ENCODE measurements at regions not wholly inside any gene's neighbourhood (a gene's known extent, or its start where the extent isn't known, plus 50 kb on each side); places are given as distances from the start of the nearest gene placed in this dataset.
"Not testable (repeated sequence)": the region's sequence is repeated elsewhere in the genome, so short reads cannot be mapped to it uniquely, and the experiment has no call there.

DNA sequence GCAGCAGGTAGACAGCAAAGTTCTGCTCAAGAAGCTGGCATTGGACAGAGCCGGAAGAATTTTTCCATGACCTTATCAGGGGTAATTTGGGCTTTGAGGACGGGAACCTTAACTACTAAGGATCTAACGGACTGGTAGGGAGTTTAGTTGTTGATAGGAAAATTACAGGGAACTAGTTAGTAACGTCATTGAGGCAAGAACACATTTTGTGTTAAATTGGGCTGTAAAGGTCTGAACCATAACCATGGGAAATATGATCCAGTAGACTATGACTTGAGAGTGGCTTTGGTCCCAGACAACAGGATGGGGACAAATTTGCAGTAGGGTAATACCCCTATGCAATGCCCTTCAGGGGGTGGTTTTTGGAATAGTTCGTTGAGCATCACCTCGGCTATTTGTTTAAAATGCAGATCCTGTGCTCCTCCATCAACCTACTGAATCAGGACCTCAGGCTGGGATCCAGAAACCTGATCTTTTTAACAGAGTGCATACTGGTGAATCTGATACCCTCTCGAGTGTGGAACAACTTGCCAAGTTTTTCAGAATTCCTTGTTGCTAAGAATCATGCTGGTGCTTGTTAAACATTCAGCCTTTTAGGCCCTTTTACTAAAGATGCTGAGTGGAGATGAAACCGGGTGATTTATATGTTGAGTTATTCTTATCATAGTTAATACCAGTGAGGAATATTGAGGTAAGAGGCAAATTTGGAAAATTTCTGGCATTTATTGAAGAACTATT, 255.1 kb downstream of the MAP2K6 start:
- DNase-seq (ENCODE audit: low read depth in 3 of 3, low spot score in 2 of 3) = no peak

- no peak for DNase-seq (ENCODE audit: low read depth in 3 of 3, low spot score in 2 of 3)
These were observed 258.4 kb downstream of the MAP2K6 start for GRCh38 chr17:69672924-69673323.

DNA sequence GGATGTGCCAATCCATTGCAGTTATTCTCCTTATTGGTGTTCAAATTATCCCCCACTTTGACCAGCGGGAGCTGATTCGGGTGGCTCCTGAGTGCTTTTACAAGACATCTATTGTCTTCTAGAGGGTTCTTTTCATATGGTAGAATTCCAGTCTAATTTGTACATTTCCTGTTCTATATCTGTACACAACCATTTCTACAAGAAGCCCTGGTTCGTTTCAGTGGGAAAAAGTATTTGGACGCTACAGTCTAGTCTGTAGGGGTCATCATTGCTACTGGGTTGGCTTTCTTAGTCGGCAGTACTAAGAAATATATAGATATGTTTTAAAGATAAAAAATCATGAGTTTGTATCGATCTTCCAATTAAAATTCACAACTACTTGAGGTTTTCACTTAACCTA, 262.6 kb downstream of the MAP2K6 start:
- DNase-seq (ENCODE audit: low read depth in 3 of 3, low spot score in 2 of 3) = no peak

DNA sequence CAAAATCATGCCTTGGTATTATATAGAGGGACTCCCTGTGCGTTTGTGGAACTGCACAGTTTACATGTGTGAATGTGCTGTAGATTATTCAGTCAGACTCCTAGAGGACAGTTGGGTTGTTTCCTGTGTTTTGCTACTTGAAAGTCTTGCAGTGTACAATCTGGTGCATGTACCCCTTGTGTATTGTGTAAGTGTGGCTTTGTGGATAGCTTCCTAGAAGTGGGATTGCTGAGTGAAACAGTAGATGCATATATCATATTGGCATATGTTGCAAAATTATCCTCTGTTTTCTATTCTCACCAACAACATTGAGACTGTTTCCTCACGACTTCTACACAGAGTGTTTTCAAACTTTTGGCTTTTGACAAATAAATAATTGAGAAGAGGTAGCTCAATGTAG, 263.7 kb downstream of the MAP2K6 start:
- no peak for DNase-seq (ENCODE audit: low read depth in 3 of 3, low spot score in 2 of 3)

DNA sequence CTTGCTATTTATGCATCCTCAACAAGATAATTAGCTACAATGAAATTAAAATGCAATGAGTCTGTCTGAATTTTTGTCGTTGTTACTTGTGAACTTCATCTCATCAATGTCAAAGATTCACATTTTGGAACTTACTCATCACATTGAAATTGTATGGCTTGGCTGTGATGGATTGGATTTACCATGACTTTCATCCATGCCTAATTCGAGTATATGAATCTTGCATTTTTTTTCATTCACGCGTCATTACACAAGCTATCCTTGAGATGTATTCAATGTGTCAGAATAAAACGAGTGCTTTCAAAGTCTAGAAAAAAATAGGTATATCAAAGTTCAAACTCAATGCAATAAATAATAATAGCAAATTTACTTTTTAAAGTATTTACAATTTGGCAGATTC, 265.3 kb downstream of the MAP2K6 start:
- DNase-seq (ENCODE audit: low read depth in 3 of 3, low spot score in 2 of 3) = no peak

DNA sequence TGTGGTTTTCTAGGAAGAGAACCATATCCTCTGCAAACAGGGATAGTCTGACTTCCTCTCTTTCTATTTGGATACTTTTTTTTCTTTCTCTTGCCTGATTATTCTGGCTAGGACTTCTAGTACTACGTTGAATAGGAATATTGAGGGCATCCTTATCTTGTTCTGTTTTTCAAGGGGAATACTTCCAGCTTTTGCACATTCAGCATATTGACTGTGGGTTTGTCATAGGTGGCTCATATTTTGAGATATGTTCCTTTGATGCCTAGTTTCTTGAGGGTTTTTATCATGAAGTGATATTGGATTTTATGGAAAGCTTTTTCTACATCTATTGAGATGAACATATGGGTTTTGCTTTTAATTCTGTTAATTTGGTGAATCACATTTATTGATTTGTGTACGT, 269.8 kb downstream of the MAP2K6 start:
- DNase-seq (ENCODE audit: low read depth in 3 of 3, low spot score in 2 of 3) = no peak

DNA sequence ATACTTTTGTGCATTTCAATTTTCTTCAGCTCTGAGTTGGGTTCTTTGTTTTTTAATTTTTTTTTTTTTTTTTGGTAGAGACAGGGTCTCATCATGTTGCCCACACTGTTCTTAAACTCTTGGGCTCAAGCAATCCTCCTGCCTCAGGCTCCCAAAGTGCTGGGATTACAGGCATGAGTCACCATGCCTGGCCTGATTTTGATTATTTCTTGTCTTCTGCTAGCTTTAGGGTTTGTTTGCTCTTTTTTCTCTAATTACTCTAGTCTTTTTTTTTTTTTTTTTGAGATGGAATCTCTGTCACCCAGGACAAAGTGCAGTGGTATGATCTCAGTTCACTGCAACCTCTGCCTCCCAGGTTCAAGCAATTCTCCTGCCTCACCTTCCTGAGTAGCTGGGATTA, 270.7 kb downstream of the MAP2K6 start:
- not testable (repeated sequence) for DNase-seq (ENCODE audit: low read depth in 3 of 3, low spot score in 2 of 3)

DNA sequence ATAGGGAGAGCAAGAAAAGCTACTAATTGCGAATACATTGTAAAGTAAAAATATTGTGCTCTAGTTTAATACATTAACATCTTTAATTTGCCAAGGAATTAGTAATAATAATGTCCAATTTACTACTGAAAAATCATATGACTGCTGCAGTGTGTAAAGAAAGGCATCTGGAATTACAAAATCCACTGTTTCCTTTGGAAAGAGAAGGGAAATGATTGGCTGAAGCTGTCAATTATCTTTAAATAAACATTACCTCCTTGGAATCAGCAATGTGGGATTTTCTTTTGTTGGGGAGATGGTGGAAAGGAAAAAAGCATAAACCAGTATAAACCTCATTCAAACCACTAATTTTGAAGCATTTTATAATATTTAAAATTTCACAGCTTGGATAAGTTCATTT, 276.0 kb downstream of the MAP2K6 start:
- no peak for DNase-seq (ENCODE audit: low read depth in 3 of 3, low spot score in 2 of 3)

- no peak for DNase-seq (ENCODE audit: low read depth in 3 of 3, low spot score in 2 of 3)
These were observed 277.7 kb downstream of the MAP2K6 start for GRCh38 chr17:69692171-69692570.

DNA sequence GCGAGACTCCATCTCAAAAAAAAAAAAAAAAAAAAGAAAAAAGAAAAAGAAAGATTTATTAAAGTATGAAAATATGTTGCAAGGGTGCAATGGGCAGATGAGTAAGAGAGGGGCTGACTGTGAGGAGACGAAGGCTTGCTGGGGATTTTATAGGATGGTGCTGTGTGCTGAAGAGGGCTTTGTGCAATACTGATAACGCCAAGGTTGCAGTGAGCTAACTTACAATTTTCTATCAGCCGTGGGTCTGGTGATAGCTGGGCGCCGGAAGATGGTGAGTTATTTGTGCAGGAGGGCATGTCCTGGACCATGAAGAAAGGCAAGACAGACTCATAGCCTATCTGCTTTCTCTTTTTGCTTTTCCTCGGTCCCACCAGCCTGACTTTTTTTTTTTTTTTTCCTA, 281.1 kb downstream of the MAP2K6 start:
- DNase-seq (ENCODE audit: low read depth in 3 of 3, low spot score in 2 of 3) = no peak

GRCh38 chr17:69696650-69697049, 282.2 kb downstream of the MAP2K6 start:
- DNase-seq (ENCODE audit: low read depth in 3 of 3, low spot score in 2 of 3) = no peak

GRCh38 chr17:69698352-69698751, 283.9 kb downstream of the MAP2K6 start:
- not testable (repeated sequence) for DNase-seq (ENCODE audit: low read depth in 3 of 3, low spot score in 2 of 3)

GRCh38 chr17:69702078-69702477, 287.6 kb downstream of the MAP2K6 start:
- DNase-seq (ENCODE audit: low read depth in 3 of 3, low spot score in 2 of 3) = no peak

GRCh38 chr17:69703751-69704150, 289.3 kb downstream of the MAP2K6 start:
- no peak for DNase-seq (ENCODE audit: low read depth in 3 of 3, low spot score in 2 of 3)

DNA sequence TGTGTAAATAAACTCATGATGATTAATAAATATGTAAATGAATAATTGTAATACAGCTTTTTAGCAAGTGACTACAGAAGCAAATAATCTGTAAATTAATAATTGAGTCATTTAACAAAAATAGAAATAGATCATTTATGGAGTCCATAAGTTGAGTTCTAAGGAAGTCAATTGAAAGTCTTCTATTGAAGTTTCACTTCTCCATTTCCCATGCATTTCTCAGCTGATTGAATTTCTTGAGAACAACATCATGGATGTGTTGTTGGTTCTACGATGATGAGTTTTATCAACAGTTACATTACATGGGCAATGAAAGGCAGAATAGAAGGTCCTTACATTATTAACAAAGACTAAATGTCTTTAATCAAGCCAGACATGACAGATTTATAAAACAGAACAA, 290.4 kb downstream of the MAP2K6 start:
- no peak for DNase-seq (ENCODE audit: low read depth in 3 of 3, low spot score in 2 of 3)

DNA sequence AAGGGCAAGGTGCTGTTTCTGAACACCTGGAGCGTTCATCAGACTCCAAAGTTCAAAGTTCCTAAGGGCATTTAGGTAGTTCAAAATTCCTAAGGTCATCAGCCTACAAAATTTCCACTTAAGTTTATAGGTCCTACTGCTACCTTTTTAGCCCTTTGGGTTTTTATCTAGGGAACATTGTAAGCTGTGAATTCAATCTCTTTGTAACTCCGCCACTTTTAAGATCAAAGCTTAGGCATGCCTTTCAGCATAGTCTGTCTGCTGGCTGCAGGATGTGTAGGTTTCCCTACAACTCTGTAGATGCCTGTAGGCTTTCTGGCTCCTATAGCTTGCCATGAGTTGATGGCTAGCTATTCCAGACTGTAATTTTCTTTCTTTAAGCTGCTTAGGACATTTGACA, 291.6 kb downstream of the MAP2K6 start:
- no peak for DNase-seq (ENCODE audit: low read depth in 3 of 3, low spot score in 2 of 3)

DNA sequence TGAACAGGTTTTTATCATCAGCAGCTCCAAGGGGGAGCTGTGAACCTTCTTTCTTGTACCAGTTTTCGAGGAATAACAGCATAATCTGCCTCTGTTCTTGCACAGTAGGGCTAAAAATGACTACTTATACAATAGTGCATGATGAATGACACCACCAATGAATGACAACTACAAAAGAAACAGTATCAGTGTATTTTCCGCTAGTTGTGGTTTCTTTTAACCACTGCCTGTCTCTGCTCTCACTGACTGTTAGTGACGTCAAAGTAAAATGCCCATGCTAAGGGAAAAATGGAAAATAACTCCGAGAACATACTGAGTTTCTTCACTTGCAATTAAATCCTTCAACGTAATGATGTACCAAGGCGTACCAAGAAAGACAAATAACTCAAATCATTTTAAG, 294.9 kb downstream of the MAP2K6 start:
- DNase-seq (ENCODE audit: low read depth in 3 of 3, low spot score in 2 of 3) = no peak

GRCh38 chr17:69710926-69711325, 296.4 kb downstream of the MAP2K6 start:
- DNase-seq (ENCODE audit: low read depth in 3 of 3, low spot score in 2 of 3) = no peak

DNA sequence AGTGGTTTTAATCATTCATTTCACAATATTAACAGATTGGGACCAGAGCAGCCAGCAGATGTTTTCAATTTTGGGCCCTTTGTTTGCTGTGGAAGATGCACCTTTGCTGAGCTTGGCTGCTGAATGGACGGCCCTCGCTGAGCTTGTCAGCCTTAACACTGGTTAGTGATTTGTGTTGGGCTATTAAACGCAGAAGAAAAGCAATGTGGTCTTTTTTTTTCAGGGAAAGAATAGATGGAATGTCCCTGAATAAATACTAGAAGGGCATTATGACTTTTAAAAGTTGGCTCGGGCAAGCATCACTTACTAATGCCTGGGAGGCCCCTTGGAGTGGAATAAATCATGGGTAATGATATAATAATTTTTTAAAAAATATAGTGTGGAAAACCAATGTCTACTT, 297.0 kb downstream of the MAP2K6 start:
- no peak for DNase-seq (ENCODE audit: low read depth in 3 of 3, low spot score in 2 of 3)

- no peak for DNase-seq (ENCODE audit: low read depth in 3 of 3, low spot score in 2 of 3)
These were observed 298.4 kb downstream of the MAP2K6 start for GRCh38 chr17:69712801-69713311.

DNA sequence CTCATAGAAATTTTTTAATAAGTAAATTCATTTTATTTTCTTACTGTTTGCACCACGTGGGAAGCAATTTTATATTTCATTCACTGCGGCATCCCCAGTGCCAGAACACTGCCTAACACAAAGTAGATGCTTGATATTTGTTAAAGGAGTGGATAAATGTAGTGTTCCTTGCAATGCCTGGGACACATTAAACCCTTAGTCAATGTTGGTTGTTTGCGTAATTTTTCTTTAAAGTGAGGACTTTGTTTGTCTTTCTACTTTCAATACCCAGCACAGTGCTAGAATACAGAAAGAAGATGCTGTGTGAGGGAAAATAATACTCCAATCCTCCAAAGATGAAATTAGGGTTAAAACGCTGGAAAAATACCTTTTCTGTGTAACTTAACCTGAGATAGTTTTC, 299.3 kb downstream of the MAP2K6 start:
- DNase-seq (ENCODE audit: low read depth in 3 of 3, low spot score in 2 of 3) = no peak

- no peak for DNase-seq (ENCODE audit: low read depth in 3 of 3, low spot score in 2 of 3)
These were observed 300.2 kb downstream of the MAP2K6 start for GRCh38 chr17:69714669-69715068.

- DNase-seq (ENCODE audit: low read depth in 3 of 3, low spot score in 2 of 3) = no peak
These were observed 301.2 kb downstream of the MAP2K6 start for GRCh38 chr17:69715656-69716055.
